Stimulated activated CD8-positive, alpha-beta memory T cell treated with anti-CD3 and anti-CD28 coated beads, Interleukin-15, amount 100 ng/mL, for 48 hours (primary cell): ENCODE measurements at regions not wholly inside any gene's neighbourhood (a gene's known extent, or its start where the extent isn't known, plus 50 kb on each side); places are given as distances from the start of the nearest gene placed in this dataset.
"Not testable (repeated sequence)": the region's sequence is repeated elsewhere in the genome, so short reads cannot be mapped to it uniquely, and the experiment has no call there.

Experiments used
- DNase-seq, 2 donors: peaks; one replicate each; pipeline ENCODE4 v3.0.0-alpha.2; 2020; ENCODE audit warnings: low read depth in 2 of 2

- no peak for DNase-seq
These were observed 70.6 kb upstream of the RAB6C start for GRCh38 chr2:129908721-129909373.

DNA sequence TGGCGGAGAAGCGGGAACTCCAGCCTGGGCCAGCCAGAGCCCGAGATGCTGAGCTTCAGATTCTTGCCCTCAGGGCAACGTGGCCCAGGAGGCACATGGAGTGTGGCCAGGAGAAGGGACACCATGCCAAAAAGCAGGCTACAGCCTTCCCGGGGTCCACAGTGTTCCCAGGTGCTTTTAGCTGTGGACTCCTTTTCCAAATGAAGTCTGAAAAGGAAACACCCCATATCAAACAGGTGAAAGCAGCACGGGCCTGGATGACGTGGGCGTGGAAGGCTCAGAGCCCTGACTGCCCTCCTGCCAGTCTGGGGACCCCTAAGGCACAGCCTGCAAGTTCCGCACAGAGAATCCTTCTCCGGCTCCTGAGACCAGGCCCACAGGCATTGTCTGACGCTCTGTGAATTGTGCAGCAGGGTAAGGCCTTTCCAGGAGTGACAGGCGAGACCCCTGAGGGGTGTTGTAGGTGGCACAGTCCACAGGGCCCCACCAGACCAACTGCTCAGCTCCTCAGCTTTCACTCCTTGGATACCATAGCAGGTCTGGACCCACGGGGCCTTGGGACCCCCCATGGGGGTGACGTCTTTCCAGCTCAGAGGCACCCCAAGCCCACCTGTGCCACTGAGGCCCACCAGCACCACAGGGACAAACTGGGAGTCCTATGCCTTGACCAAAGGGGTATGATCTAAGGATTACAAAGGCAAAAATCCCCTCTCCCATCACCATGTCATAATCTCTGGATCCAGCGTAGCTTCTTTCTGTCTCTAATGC is 69.6 kb upstream of the RAB6C start:
- DNase-seq = no peak

GRCh38 chr2:129910446-129911362 is 68.8 kb upstream of the RAB6C start:
- DNase-seq = no peak

DNA sequence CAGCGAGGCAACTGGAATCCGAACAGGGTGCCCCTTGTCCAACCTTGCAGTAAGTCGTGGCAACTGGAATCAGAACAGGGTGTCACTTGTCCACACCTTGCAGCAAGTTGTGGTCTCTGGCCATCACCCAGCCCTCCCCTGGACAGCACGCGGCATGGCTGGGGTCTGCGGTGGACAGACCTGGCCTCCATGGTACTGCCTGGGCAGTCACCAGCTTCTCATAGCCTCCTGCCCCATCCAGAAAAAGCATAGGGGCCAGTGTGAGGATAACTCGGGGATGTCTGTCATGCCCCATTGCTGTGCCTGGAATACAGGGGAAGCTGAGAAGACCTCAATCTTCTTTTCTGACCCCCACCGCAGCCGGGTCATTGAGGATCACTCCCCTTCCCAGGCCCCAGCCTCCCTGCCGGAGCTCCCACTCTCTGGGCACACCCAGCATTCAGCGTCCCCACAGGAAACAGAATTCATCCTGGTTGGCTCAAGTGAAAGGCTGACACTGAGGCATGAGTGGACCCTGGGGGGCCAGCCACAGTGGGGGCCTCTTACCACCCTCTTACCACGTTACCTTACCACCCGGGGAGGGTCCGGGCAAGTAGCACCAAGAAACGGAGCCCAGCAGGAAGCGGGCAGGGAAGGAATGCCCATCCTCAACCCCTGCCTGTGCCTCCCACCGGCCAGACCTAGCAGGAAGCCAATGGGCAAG is 68.0 kb upstream of the RAB6C start:
- DNase-seq = no peak

- no peak for DNase-seq
These were observed 67.2 kb upstream of the RAB6C start for GRCh38 chr2:129912066-129912820.

- DNase-seq = no peak
These were observed 66.4 kb upstream of the RAB6C start for GRCh38 chr2:129912871-129913694.

DNA sequence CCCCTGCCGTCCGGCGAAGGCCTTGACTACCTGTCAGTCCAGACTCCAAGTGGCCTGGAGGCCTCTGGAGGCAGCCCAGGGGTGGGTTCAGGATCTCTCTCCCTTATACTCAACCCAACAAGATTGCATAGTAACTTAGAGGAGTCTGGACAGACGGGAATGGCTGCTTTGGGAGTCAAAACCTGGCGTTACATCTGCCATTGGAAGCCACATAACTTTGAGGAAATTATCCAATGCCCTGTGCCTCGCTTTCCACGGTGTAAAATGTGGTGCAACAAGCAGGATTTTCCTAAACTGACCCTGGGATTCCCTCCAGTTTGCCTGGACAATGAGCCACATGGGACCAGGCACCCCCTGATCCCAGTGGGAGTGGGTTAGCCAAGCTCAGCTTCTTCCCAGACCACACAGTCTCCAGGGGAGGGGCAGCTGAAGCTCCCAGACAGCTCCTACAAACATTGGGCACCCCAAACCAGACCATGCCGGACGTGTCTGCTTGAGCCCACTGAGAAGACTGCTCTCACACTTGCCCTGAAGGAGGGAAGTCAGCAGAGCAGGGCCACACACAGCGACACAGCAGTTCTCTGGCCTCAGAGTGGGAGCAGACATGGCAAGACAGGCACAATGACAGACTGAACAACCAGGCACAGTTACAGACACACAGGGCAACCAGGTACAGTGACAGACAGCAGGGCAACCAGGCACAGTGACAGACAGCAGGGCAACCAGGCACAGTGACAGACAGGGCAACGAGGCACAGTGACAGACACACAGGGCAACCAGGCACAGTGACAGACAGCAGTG is 65.6 kb upstream of the RAB6C start:
- no peak for DNase-seq

- no peak for DNase-seq
These were observed 64.7 kb upstream of the RAB6C start for GRCh38 chr2:129914538-129915302.

GRCh38 chr2:129915303-129915840 is 64.1 kb upstream of the RAB6C start:
- DNase-seq = no peak

GRCh38 chr2:129918604-129919003 is 60.9 kb upstream of the RAB6C start:
- no peak for DNase-seq

DNA sequence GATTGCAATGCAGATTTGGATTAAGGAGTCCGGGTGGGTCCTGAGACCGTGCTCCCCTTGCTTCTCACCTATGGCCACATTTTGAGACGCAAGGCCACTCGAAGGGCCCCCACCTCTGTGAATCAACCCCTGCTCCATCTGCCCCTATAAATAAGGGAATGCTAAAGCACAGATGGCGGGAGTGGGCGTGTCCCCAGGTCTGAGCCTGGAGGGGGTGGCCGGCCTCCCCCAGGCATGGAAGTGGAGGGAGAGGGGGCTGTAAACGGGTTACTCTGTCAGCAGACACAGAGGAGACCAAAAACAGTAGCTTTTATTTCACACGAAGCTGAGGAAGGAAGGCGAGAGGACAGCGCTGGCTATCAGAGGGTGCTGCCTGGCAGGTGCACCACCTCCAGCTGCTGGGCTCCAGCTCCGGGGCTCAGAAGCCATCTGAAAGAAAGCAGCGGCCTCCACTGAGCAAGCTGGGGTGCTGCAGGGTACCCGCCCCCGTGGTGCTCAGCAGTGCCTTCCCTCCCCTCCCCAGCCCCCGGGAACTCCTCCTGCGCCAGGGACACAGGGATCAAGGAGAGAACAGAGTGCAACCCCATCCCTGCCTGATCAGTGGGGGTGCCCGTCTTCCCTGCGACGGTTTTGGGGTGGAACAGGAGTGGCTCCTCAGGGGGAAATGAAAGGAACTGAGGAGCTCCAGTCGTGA is 56.7 kb upstream of the RAB6C start:
- DNase-seq = no peak

GRCh38 chr2:129923265-129924091 is 56.0 kb upstream of the RAB6C start:
- DNase-seq = peak in 1 of 2 donors; percentile 17

- not testable (repeated sequence) for DNase-seq
These were observed 55.4 kb upstream of the RAB6C start for GRCh38 chr2:129924115-129924514.

DNA sequence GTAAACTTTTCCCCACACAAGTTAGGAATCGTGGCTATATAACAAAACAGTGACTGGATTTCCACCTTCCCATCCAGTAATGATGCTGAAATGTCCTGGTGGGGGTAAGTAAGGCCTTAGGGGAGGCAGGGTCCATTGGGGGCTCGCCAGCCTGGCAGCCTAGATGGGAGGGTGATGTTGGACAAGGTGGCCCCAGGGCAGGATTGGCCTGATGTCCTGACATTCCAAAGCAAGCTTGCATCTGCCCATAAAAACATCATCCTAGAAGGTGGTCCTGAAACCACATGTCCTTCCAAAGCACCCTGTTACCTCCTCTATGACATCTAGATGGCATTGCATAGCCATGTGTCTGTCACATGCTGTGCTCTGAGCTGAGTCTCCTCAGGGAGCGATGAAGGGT is 54.1 kb upstream of the RAB6C start:
- no peak for DNase-seq

- no peak for DNase-seq
These were observed 51.8 kb upstream of the RAB6C start for GRCh38 chr2:129927696-129928095.
